ENCODE measurements at regions not wholly inside any gene's neighbourhood (a gene's known extent, or its start where the extent isn't known, plus 50 kb on each side); places are given as distances from the start of the nearest gene placed in this dataset.

GRCh38 chr10:42941295-42941644 is 135.6 kb upstream of the RET start:
- no peak overlapping the region for H3K4me3 ChIP-seq (ENCODE audit: control insufficient read depth in 2 of 3, extremely low read depth in 1 of 3, insufficient read depth in 2 of 3, low read depth in 1 of 3, low read length in 3 of 3)
- H3K9ac ChIP-seq (ENCODE audit: control insufficient read depth, extremely low read depth, insufficient read depth, low read length): no peak overlapping the region
- H2AFZ ChIP-seq (ENCODE audit: control insufficient read depth, low read length): no peak overlapping the region
- no peaks in the 10 kb centered on the region for H4K20me1 ChIP-seq (ENCODE audit: control insufficient read depth, extremely low read depth, insufficient read depth, low read length)
- H3K36me3 ChIP-seq (ENCODE audit: control insufficient read depth in 2 of 2, extremely low read depth in 1 of 2, insufficient read depth in 2 of 2, low read length in 2 of 2): no peaks in the 10 kb centered on the region
- TF ChIP-seq EZH2 (IDR thresholded peaks at IDR 0.05; ENCODE audit: low read length): no peak
- no peak for TF ChIP-seq CTCF (optimal IDR thresholded peaks at IDR 0.05 in 1 of 3, IDR thresholded peaks at IDR 0.05 in 1 of 3, conservative IDR thresholded peaks at IDR 0.05 in 1 of 3; ENCODE audit: extremely low read depth in 1 of 3, insufficient read depth in 2 of 3, low read length in 3 of 3)
- H3K4me1 ChIP-seq (ENCODE audit: control insufficient read depth, extremely low read depth, insufficient read depth, low read length): no peaks in the 10 kb centered on the region
- dilution Hi-C loops (cut with MboI; ENCODE audit: extremely low pct_ligation_motif_present, low sequenced_read_pairs): no loop called here
- H3K79me2 ChIP-seq (ENCODE audit: control insufficient read depth, insufficient read depth, low read length): no peaks in the 10 kb centered on the region
- H3K27me3 ChIP-seq (ENCODE audit: control insufficient read depth, extremely low read depth, insufficient read depth, low read length): no peaks in the 10 kb centered on the region
- no peak overlapping the region for H3K27ac ChIP-seq (ENCODE audit: control insufficient read depth, insufficient read depth, low read length)
- FAIRE-seq: no peak
- no peak overlapping the region for H3K4me2 ChIP-seq (ENCODE audit: control insufficient read depth, extremely low read depth, insufficient read depth, low read depth, low read length)
- no peaks in the 10 kb centered on the region for H3K9me1 ChIP-seq (ENCODE audit: control insufficient read depth, extremely low read depth, insufficient read depth, low read length)
- no peaks in the 10 kb centered on the region for H3K9me3 ChIP-seq (ENCODE audit: control insufficient read depth, low read depth, low read length)
- DNase-seq (ENCODE audit: low read depth, low spot score): no peak

- Histone ChIP-seq H3K4me2 (ENCODE audit: control insufficient read depth, extremely low read depth, insufficient read depth, low read depth, low read length) (no peak overlapping the region), H3K79me2 (ENCODE audit: control insufficient read depth, insufficient read depth, low read length) (no peaks in the 10 kb centered on the region), H3K9me3 (ENCODE audit: control insufficient read depth, low read depth, low read length) (no peaks in the 10 kb centered on the region), H3K9ac (ENCODE audit: control insufficient read depth, extremely low read depth, insufficient read depth, low read length) (no peak overlapping the region), H3K36me3 (ENCODE audit: control insufficient read depth in 2 of 2, extremely low read depth in 1 of 2, insufficient read depth in 2 of 2, low read length in 2 of 2) (no peaks in the 10 kb centered on the region), H3K4me3 (ENCODE audit: control insufficient read depth in 2 of 3, extremely low read depth in 1 of 3, insufficient read depth in 2 of 3, low read depth in 1 of 3, low read length in 3 of 3) (no peak overlapping the region), H3K27ac (ENCODE audit: control insufficient read depth, insufficient read depth, low read length) (no peak overlapping the region), H2AFZ (ENCODE audit: control insufficient read depth, low read length) (no peak overlapping the region), H3K9me1 (ENCODE audit: control insufficient read depth, extremely low read depth, insufficient read depth, low read length) (no peaks in the 10 kb centered on the region), H3K4me1 (ENCODE audit: control insufficient read depth, extremely low read depth, insufficient read depth, low read length) (no peaks in the 10 kb centered on the region), H4K20me1 (ENCODE audit: control insufficient read depth, extremely low read depth, insufficient read depth, low read length) (no peaks in the 10 kb centered on the region), H3K27me3 (ENCODE audit: control insufficient read depth, extremely low read depth, insufficient read depth, low read length) (no peaks in the 10 kb centered on the region)
- FAIRE-seq (no peak), DNase-seq (ENCODE audit: low read depth, low spot score) (no peak)
- TF ChIP-seq CTCF (optimal IDR thresholded peaks at IDR 0.05 in 1 of 3, IDR thresholded peaks at IDR 0.05 in 1 of 3, conservative IDR thresholded peaks at IDR 0.05 in 1 of 3; ENCODE audit: extremely low read depth in 1 of 3, insufficient read depth in 2 of 3, low read length in 3 of 3) (no peak), EZH2 (IDR thresholded peaks at IDR 0.05; ENCODE audit: low read length) (no peak)
- dilution Hi-C loops (cut with MboI; ENCODE audit: extremely low pct_ligation_motif_present, low sequenced_read_pairs): no loop called here
Observed at GRCh38 chr10:42941790-42942189, 135.1 kb upstream of the RET start.
